ENCODE measurements at regions not wholly inside any gene's neighbourhood (a gene's known extent, or its start where the extent isn't known, plus 50 kb on each side); places are given as distances from the start of the nearest gene placed in this dataset.

DNA sequence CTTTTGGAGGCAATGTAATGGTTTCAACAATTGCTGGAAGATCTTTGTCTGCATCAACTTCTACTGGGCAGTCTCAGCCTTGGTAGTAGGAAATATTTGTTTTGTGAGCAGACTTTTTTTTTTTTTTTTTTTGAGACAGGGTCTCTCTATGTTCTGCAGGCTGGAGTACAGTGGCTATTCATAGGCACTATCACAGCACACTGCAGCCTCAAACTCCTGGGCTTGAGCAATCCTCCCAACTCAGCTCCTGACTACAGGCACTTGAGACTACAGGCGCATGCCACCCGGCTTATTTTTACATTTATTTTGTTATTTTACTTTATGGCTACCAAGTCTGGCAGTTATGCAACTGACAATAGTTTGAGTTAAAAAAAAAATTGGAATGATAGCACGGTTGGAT lies 187.3 kb downstream of the SNX18 start:
- TF ChIP-seq EZH2 (IDR thresholded peaks at IDR 0.05; ENCODE audit: low read depth, unreplicated experiment) (no peak), STAT1 (IDR thresholded peaks at IDR 0.05; ENCODE audit: unreplicated experiment) (no peak)
- no peak overlapping the region for H2AFZ ChIP-seq
- no peaks in the 10 kb centered on the region for H3K36me3 Mint-ChIP-seq (ENCODE audit: low read depth)
- no peaks in the 10 kb centered on the region for H3F3A ChIP-seq (replicated peaks; ENCODE audit: low read depth)
- no peaks in the 10 kb centered on the region for H3K4me1 ChIP-seq (ENCODE audit: insufficient read depth)
- H3K4me1 Mint-ChIP-seq, result peaks cover 11% of the 10 kb centered on the region
- H3K9me3 Mint-ChIP-seq, result no peaks in the 10 kb centered on the region
- no peaks in the 10 kb centered on the region for H3K36me3 ChIP-seq (ENCODE audit: insufficient read depth)
- H3K9me2 ChIP-seq (ENCODE audit: insufficient read depth), result 0 out of 2 replicates have a peak, but pooled peaks cover 3% of the 10 kb centered on the region
- H3K27me3 Mint-ChIP-seq (ENCODE audit: insufficient read depth, low read depth, poor library complexity), result peaks cover 1% of the 10 kb centered on the region
- no peaks in the 10 kb centered on the region for H3K27me3 ChIP-seq (ENCODE audit: insufficient read depth)
- H3K4me2 ChIP-seq, result no peak overlapping the region
- H3K4me3 ChIP-seq, result no peak overlapping the region
- no peak for DNase-seq (ENCODE audit: low spot score)
- no peak overlapping the region for H3K27ac Mint-ChIP-seq
- no peak for ATAC-seq
- H3K79me2 ChIP-seq (replicated peaks; ENCODE audit: insufficient read depth), result no peaks in the 10 kb centered on the region
- no peak overlapping the region for H3K27ac ChIP-seq (ENCODE audit: low read depth)
- H4K20me1 ChIP-seq (replicated peaks; ENCODE audit: insufficient read depth), result no peaks in the 10 kb centered on the region
- no peak overlapping the region for H3K4me3 Mint-ChIP-seq

GRCh38 chr5:54704333-54704732 lies 186.8 kb downstream of the SNX18 start:
- Histone ChIP-seq H3F3A (replicated peaks; ENCODE audit: low read depth) (no peaks in the 10 kb centered on the region), H3K4me2 (no peak overlapping the region), H3K9me2 (ENCODE audit: insufficient read depth) (0 out of 2 replicates have a peak, but pooled peaks cover 3% of the 10 kb centered on the region), H3K27me3 (ENCODE audit: insufficient read depth) (no peaks in the 10 kb centered on the region), H3K4me3 (no peak overlapping the region), H3K27ac (ENCODE audit: low read depth) (no peak overlapping the region), H2AFZ (no peak overlapping the region), H3K36me3 (ENCODE audit: insufficient read depth) (no peaks in the 10 kb centered on the region), H4K20me1 (replicated peaks; ENCODE audit: insufficient read depth) (no peaks in the 10 kb centered on the region), H3K79me2 (replicated peaks; ENCODE audit: insufficient read depth) (no peaks in the 10 kb centered on the region), H3K4me1 (ENCODE audit: insufficient read depth) (no peaks in the 10 kb centered on the region)
- DNase-seq (ENCODE audit: low spot score), result no peak
- H3K36me3 Mint-ChIP-seq (ENCODE audit: low read depth), result no peaks in the 10 kb centered on the region
- H3K9me3 Mint-ChIP-seq, result no peaks in the 10 kb centered on the region
- H3K27ac Mint-ChIP-seq, result no peak overlapping the region
- ATAC-seq, result no peak
- H3K4me3 Mint-ChIP-seq, result no peak overlapping the region
- H3K4me1 Mint-ChIP-seq, result peaks cover 11% of the 10 kb centered on the region
- H3K27me3 Mint-ChIP-seq (ENCODE audit: insufficient read depth, low read depth, poor library complexity), result peaks cover 1% of the 10 kb centered on the region
- TF ChIP-seq REST (IDR thresholded peaks at IDR 0.05; ENCODE audit: unreplicated experiment) (no peak), STAT1 (IDR thresholded peaks at IDR 0.05; ENCODE audit: unreplicated experiment) (no peak), ZNF331 (CRISPR knock-in tag; IDR thresholded peaks at IDR 0.05; ENCODE audit: low read depth) (no peak), CTCF (conservative IDR thresholded peaks at IDR 0.05; ENCODE audit: low read depth in 2 of 2) (no peak), CREB1 (CRISPR knock-in tag; IDR thresholded peaks at IDR 0.05; ENCODE audit: low read depth) (no peak), EZH2phosphoT487 (IDR thresholded peaks at IDR 0.05; ENCODE audit: unreplicated experiment) (no peak), ZNF114 (CRISPR knock-in tag; IDR thresholded peaks at IDR 0.05) (no peak), JUNB (IDR thresholded peaks at IDR 0.05; ENCODE audit: unreplicated experiment) (no peak), EZH2 (IDR thresholded peaks at IDR 0.05; ENCODE audit: low read depth, unreplicated experiment) (no peak), NANOG (IDR thresholded peaks at IDR 0.05; ENCODE audit: borderline replicate concordance) (no peak)
- TF ChIP-seq, protein P1, sequence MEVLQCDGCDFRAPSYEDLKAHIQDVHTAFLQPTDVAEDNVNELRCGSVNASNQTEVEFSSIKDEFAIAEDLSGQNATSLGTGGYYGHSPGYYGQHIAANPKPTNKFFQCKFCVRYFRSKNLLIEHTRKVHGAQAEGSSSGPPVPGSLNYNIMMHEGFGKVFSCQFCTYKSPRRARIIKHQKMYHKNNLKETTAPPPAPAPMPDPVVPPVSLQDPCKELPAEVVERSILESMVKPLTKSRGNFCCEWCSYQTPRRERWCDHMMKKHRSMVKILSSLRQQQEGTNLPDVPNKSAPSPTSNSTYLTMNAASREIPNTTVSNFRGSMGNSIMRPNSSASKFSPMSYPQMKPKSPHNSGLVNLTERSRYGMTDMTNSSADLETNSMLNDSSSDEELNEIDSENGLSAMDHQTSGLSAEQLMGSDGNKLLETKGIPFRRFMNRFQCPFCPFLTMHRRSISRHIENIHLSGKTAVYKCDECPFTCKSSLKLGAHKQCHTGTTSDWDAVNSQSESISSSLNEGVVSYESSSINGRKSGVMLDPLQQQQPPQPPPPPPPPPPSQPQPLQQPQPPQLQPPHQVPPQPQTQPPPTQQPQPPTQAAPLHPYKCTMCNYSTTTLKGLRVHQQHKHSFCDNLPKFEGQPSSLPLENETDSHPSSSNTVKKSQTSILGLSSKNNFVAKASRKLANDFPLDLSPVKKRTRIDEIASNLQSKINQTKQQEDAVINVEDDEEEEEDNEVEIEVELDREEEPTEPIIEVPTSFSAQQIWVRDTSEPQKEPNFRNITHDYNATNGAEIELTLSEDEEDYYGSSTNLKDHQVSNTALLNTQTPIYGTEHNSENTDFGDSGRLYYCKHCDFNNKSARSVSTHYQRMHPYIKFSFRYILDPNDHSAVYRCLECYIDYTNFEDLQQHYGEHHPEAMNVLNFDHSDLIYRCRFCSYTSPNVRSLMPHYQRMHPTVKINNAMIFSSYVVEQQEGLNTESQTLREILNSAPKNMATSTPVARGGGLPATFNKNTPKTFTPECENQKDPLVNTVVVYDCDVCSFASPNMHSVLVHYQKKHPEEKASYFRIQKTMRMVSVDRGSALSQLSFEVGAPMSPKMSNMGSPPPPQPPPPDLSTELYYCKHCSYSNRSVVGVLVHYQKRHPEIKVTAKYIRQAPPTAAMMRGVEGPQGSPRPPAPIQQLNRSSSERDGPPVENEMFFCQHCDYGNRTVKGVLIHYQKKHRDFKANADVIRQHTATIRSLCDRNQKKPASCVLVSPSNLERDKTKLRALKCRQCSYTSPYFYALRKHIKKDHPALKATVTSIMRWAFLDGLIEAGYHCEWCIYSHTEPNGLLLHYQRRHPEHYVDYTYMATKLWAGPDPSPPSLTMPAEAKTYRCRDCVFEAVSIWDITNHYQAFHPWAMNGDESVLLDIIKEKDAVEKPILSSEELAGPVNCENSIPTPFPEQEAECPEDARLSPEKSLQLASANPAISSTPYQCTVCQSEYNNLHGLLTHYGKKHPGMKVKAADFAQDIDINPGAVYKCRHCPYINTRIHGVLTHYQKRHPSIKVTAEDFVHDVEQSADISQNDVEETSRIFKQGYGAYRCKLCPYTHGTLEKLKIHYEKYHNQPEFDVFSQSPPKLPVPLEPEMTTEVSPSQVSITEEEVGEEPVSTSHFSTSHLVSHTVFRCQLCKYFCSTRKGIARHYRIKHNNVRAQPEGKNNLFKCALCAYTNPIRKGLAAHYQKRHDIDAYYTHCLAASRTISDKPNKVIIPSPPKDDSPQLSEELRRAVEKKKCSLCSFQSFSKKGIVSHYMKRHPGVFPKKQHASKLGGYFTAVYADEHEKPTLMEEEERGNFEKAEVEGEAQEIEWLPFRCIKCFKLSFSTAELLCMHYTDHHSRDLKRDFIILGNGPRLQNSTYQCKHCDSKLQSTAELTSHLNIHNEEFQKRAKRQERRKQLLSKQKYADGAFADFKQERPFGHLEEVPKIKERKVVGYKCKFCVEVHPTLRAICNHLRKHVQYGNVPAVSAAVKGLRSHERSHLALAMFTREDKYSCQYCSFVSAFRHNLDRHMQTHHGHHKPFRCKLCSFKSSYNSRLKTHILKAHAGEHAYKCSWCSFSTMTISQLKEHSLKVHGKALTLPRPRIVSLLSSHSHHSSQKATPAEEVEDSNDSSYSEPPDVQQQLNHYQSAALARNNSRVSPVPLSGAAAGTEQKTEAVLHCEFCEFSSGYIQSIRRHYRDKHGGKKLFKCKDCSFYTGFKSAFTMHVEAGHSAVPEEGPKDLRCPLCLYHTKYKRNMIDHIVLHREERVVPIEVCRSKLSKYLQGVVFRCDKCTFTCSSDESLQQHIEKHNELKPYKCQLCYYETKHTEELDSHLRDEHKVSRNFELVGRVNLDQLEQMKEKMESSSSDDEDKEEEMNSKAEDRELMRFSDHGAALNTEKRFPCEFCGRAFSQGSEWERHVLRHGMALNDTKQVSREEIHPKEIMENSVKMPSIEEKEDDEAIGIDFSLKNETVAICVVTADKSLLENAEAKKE (CRISPR knock-in tag; IDR thresholded peaks at IDR 0.05), result no peak

Measured in GM23338 (cell line).